ENCODE measurements at regions not wholly inside any gene's neighbourhood (a gene's known extent, or its start where the extent isn't known, plus 50 kb on each side); places are given as distances from the start of the nearest gene placed in this dataset.
"Not testable (repeated sequence)": the region's sequence is repeated elsewhere in the genome, so short reads cannot be mapped to it uniquely, and the experiment has no call there.

DNA sequence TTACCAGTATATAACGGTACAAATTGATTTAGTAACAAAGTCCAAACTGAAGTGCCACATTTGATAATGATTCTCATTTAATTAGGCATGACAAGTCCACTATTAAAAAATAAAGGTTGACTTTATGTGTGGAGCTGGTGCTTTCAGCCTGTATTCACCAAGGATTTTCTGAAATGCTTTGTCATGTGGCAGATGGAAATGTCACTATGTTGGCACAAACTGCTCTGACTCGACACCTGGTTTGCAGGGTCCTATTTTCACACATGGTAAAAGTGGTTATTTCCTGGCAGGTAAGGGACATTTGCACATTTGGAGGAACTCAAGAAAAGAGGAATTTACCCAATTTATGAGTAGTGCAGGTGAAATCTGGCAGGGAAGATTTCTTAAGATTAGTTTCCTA, 572.6 kb upstream of the MDGA2 start:
- DNase-seq: no peak
- TF ChIP-seq, protein P1, sequence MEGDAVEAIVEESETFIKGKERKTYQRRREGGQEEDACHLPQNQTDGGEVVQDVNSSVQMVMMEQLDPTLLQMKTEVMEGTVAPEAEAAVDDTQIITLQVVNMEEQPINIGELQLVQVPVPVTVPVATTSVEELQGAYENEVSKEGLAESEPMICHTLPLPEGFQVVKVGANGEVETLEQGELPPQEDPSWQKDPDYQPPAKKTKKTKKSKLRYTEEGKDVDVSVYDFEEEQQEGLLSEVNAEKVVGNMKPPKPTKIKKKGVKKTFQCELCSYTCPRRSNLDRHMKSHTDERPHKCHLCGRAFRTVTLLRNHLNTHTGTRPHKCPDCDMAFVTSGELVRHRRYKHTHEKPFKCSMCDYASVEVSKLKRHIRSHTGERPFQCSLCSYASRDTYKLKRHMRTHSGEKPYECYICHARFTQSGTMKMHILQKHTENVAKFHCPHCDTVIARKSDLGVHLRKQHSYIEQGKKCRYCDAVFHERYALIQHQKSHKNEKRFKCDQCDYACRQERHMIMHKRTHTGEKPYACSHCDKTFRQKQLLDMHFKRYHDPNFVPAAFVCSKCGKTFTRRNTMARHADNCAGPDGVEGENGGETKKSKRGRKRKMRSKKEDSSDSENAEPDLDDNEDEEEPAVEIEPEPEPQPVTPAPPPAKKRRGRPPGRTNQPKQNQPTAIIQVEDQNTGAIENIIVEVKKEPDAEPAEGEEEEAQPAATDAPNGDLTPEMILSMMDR (IDR thresholded peaks at IDR 0.05): no peak
- TF ChIP-seq POLR2A (IDR thresholded peaks at IDR 0.05): no peak

DNA sequence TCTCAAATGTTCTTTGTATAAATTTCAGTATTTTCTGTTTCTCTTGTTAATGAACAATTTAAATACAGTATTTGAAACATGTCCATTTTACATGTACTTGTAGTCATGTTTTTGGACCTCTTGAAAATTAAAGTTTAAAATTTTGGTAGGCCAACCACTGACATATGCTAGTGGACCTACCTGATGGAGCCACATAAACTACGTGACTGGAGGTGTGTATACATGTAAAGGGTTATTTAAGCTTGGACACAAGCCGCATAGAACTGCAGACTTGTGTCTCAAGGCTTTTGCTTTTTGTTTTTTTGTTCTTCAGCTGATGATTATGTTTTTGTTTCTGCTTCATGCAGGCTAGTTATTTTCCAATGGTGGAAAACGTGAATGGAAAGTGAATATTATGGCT, 568.5 kb upstream of the MDGA2 start:
- Histone ChIP-seq H3K4me3 (no peak overlapping the region), H3K36me3 (no peaks in the 10 kb centered on the region), H3K9me3 (no peaks in the 10 kb centered on the region), H3K4me1 (no peaks in the 10 kb centered on the region), H3K27me3 (no peaks in the 10 kb centered on the region), H3K27ac (no peak overlapping the region)
- DNase-seq: no peak
- intact Hi-C loops (cut with DNase I; ENCODE audit: low total_unique reads): no loop called here
- no peak for TF ChIP-seq POLR2A (IDR thresholded peaks at IDR 0.05)
- TF ChIP-seq, protein P1 (IDR thresholded peaks at IDR 0.05): no peak

More for the DNA sequence above, 572.6 kb upstream of the MDGA2 start:
- Histone ChIP-seq H3K4me1 (no peaks in the 10 kb centered on the region), H3K27me3 (no peaks in the 10 kb centered on the region), H3K9me3 (no peaks in the 10 kb centered on the region), H3K36me3 (no peaks in the 10 kb centered on the region), H3K4me3 (no peak overlapping the region), H3K27ac (no peak overlapping the region)
- intact Hi-C loops (cut with DNase I; ENCODE audit: low total_unique reads): no loop called here

DNA sequence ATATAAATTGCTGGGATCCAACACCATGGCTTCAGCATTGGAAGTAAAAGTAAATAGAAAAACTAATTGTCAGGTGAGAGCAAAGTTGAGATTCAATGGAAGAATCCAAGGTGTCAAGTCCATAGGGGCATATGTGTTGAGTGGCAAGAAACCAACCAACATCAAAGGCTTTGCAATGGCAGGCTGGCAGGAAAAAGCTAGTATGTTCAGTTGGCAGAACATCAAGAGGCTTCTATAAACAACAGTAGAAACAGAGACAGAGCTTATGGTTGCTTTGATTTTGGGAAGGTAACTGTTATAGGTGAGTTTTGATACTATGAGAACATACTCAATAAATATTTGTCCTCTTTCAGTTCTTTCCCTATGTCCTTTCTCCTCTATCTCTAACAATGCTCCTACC, 553.7 kb upstream of the MDGA2 start:
- H3K27ac ChIP-seq: no peak overlapping the region
- no peak overlapping the region for H3K4me3 ChIP-seq
- H3K9me3 ChIP-seq: no peaks in the 10 kb centered on the region
- no peaks in the 10 kb centered on the region for H3K27me3 ChIP-seq
- intact Hi-C loops (cut with DNase I; ENCODE audit: low total_unique reads): no loop called here
- H3K36me3 ChIP-seq: no peaks in the 10 kb centered on the region
- TF ChIP-seq, protein P1 (IDR thresholded peaks at IDR 0.05): no peak
- no peak for TF ChIP-seq POLR2A (IDR thresholded peaks at IDR 0.05)
- no peaks in the 10 kb centered on the region for H3K4me1 ChIP-seq
- DNase-seq: no peak

DNA sequence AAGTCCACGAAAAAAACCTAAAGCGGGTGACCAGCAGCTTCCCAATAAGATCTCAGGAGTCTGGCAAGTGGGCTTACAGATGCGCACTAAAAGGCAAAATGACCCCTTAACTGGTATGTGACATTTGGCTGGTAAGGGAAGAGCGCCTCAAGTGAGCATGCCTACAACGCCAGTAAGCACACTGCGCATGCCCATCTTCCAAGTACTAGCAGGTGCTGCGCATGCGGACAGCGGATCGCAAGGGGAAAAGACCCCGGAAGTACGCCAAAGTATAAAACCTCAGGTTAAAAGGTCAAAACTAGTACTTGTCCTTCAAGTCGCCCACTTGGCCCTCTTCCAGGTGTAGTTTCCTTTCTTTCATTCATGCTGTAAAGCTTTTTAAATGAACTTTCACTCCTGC, 518.5 kb upstream of the MDGA2 start:
- Histone ChIP-seq H3K27me3 (no peaks in the 10 kb centered on the region), H3K9me3 (no peaks in the 10 kb centered on the region), H3K36me3 (no peaks in the 10 kb centered on the region), H3K4me1 (no peaks in the 10 kb centered on the region), H3K27ac (no peak overlapping the region), H3K4me3 (no peak overlapping the region)
- DNase-seq: no peak
- no peak for TF ChIP-seq POLR2A (IDR thresholded peaks at IDR 0.05)
- TF ChIP-seq, protein P1 (IDR thresholded peaks at IDR 0.05): no peak
- intact Hi-C loops (cut with DNase I; ENCODE audit: low total_unique reads): no loop called here

DNA sequence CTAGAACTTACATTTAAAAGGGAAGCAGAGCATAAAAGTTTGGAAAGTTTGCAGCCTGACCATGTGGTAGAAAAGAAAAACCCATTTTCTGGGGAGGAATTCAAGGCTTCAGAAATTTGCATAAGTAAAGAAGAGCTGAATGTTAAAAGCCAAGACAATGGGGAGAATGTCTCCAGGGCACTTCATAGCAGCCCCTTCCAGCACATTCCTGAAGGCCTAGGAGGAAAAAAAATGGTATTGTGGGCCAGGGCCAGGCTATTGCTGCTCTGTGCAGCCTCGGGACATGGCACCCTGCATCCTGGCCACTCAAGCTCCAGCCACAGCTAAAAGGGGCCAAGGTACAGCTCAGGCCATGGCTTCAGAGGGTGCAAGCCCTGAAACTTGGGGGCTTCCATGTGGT, 474.2 kb upstream of the MDGA2 start:
- H3K4me3 ChIP-seq; intact Hi-C loops (cut with DNase I; ENCODE audit: low total_unique reads); H3K36me3 ChIP-seq; H3K4me1 ChIP-seq; H3K27ac ChIP-seq; DNase-seq; H3K27me3 ChIP-seq; H3K9me3 ChIP-seq: not testable (repeated sequence)

DNA sequence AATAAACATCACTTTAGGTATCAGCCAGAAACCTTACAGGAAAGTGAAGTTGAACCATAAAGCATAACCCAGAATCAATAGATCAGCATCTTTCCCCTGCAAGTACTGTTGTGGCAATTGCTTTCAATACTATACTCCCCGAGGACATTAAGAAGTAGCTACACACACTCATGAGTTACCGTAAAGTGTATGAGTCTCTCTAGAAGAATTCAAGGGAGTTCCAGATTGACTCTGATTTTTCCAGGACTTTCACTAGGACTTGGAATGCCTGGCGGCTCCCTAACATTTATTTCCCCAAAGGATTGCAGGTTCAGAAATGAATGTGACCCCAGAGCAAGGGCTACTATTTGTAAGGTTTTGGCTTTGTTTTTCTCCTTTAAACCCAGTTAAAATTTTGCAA, 465.4 kb upstream of the MDGA2 start:
- H3K4me3 ChIP-seq: no peak overlapping the region
- H3K36me3 ChIP-seq: no peaks in the 10 kb centered on the region
- TF ChIP-seq, protein P1 (IDR thresholded peaks at IDR 0.05): no peak
- TF ChIP-seq POLR2A (IDR thresholded peaks at IDR 0.05): no peak
- H3K27me3 ChIP-seq: no peaks in the 10 kb centered on the region
- no peaks in the 10 kb centered on the region for H3K9me3 ChIP-seq
- intact Hi-C loops (cut with DNase I; ENCODE audit: low total_unique reads): no loop called here
- DNase-seq: no peak
- H3K27ac ChIP-seq: no peak overlapping the region
- H3K4me1 ChIP-seq: no peaks in the 10 kb centered on the region

All from uterus (tissue), 3 donors.